PC-9 (cell line): ENCODE measurements at regions not wholly inside any gene's neighbourhood (a gene's known extent, or its start where the extent isn't known, plus 50 kb on each side); places are given as distances from the start of the nearest gene placed in this dataset.

Source experiments
- BruUV-seq: library from RNA; stranded (reverse); fragments of 400-500 nt; replicated peaks from 2 replicates; lab custom pipeline; 2021; lab: Mats Ljungman, UMichigan
- CTCF ChIA-PET: fragments of 300-600 bp; sonication (Branson Sonifier 250); formaldehyde crosslinking; loops from one replicate; lab custom pipeline; 2022; ENCODE audit warnings: antibody characterized with exemption; lab: Charles Lee
- POLR2A ChIA-PET: fragments of 300-600 bp; sonication (Branson Sonifier 250); formaldehyde crosslinking; loops from one replicate; lab custom pipeline; 2022; ENCODE audit warnings: antibody characterized with exemption; ENCODE audit not compliant: unreplicated experiment; lab: Charles Lee
- DNase-seq, 2 experiments: peaks; one replicate each; pipeline versions ENCODE4 v3.0.0 to v3.0.0-alpha.2; 2015 to 2022; ENCODE audit warnings: mixed read lengths in 1 of 2
- H2AFZ ChIP-seq: fragments of 200-600 bp; sonication (generic); 2 replicates; pipeline ENCODE4 v1.8.1; 2017; ENCODE audit warnings: antibody characterized with exemption
- H3F3A ChIP-seq: fragments of 200-600 bp; sonication (generic); 2 replicates; pipeline ENCODE4 v1.8.1; 2017; ENCODE audit warnings: antibody characterized with exemption, mild to moderate bottlenecking, low read depth; ENCODE audit not compliant: insufficient read depth
- H3K27ac ChIP-seq: fragments of 200-600 bp; sonication (generic); 2 replicates; pipeline ENCODE4 v1.6.1; 2016; ENCODE audit warnings: mixed run types
- H3K27me3 ChIP-seq: fragments of 200-600 bp; sonication (generic); 2 replicates; pipeline ENCODE4 v1.6.1; 2016; ENCODE audit warnings: low read depth, mixed run types; ENCODE audit not compliant: insufficient read depth
- H3K36me3 ChIP-seq: fragments of 200-600 bp; sonication (generic); 2 replicates; pipeline ENCODE4 v1.6.1; 2016; ENCODE audit warnings: low read depth, mixed run types
- H3K4me1 ChIP-seq: fragments of 200-600 bp; sonication (generic); replicated peaks from 2 replicates; pipeline ENCODE4 v1.6.1; 2016; ENCODE audit warnings: mixed run types; ENCODE audit not compliant: insufficient read depth
- H3K4me2 ChIP-seq: fragments of 200-600 bp; sonication (generic); 2 replicates; pipeline ENCODE4 v1.6.1; 2017; ENCODE audit warnings: mixed run types
- H3K4me3 ChIP-seq: fragments of 200-600 bp; sonication (generic); 2 replicates; pipeline ENCODE4 v1.6.1; 2016; ENCODE audit warnings: mixed run types
- H3K79me2 ChIP-seq: fragments of 200-600 bp; sonication (generic); 2 replicates; pipeline ENCODE4 v1.6.1; 2017; ENCODE audit warnings: low read depth, mixed run types
- H3K9me2 ChIP-seq: fragments of 200-600 bp; sonication (generic); 2 replicates; pipeline ENCODE4 v1.8.1; 2017; ENCODE audit warnings: mild to moderate bottlenecking; ENCODE audit not compliant: insufficient read depth
- H3K9me3 ChIP-seq: fragments of 200-600 bp; sonication (generic); 2 replicates; pipeline ENCODE4 v1.8.1; 2016; ENCODE audit warnings: low read depth; ENCODE audit not compliant: insufficient read depth
- H4K20me1 ChIP-seq: fragments of 200-600 bp; sonication (generic); 2 replicates; pipeline ENCODE4 v1.8.1; 2017; ENCODE audit not compliant: insufficient read depth
- CTCF ChIP-seq: fragments of 200-600 bp; sonication (generic); conservative IDR thresholded peaks from 2 replicates; pipeline ENCODE4 v1.6.1; 2017; ENCODE audit warnings: mixed run types, antibody characterized with exemption, mild to moderate bottlenecking, moderate library complexity
- EZH2 ChIP-seq: fragments of 200-600 bp; sonication (generic); IDR thresholded peaks from 2 replicates; pipeline ENCODE4 v1.8.0; 2017; ENCODE audit warnings: antibody characterized with exemption, low read depth
- intact Hi-C: fragments of 100-400 bp; cut with micrococcal nuclease; formaldehyde crosslinking; loops from one replicate; pipeline ENCODE4 v1.10.0; 2022; ENCODE audit not compliant: unreplicated experiment

- peak in 1 of 2 experiments; percentile 25 for DNase-seq
- Histone ChIP-seq H3K9me3 (peaks cover 5% of the 10 kb centered on the region; the same call in 1 of the 2 replicates), H3F3A (peaks cover 33% of the 10 kb centered on the region; the same call in 1 of the 2 replicates), H3K4me2 (no peak overlapping the region), H3K4me1 (peaks cover 32% of the 10 kb centered on the region; the same call in 1 of the 2 replicates), H3K27ac (no peak overlapping the region), H4K20me1 (no peaks in the 10 kb centered on the region), H2AFZ (no peak overlapping the region), H3K79me2 (0 out of 2 replicates have a peak, but pooled peaks cover 4% of the 10 kb centered on the region), H3K36me3 (0 out of 2 replicates have a peak, but pooled peaks cover 21% of the 10 kb centered on the region), H3K9me2 (no peaks in the 10 kb centered on the region), H3K27me3 (no peaks in the 10 kb centered on the region), H3K4me3 (no peak overlapping the region)
- CTCF ChIA-PET: no interaction called here
- no TSS peak for BruUV-seq
- intact Hi-C loops: no loop called here
- POLR2A ChIA-PET: no interaction called here
- TF ChIP-seq EZH2: no peak
- no peak for TF ChIP-seq CTCF
These were observed 233.0 kb upstream of the IRF2BP2 start for GRCh38 chr1:234842726-234843641.

GRCh38 chr1:234841710-234842231 lies 231.8 kb upstream of the IRF2BP2 start:
- H3F3A ChIP-seq: peaks cover 29% of the 10 kb centered on the region; the same call in 1 of the 2 replicates
- H3K79me2 ChIP-seq: 0 out of 2 replicates have a peak, but pooled peaks cover 4% of the 10 kb centered on the region
- intact Hi-C loops: no loop called here
- H3K4me3 ChIP-seq: no peak overlapping the region
- no peak overlapping the region for H3K27ac ChIP-seq
- no peak for TF ChIP-seq EZH2
- TF ChIP-seq CTCF: no peak
- H3K27me3 ChIP-seq: no peaks in the 10 kb centered on the region
- H3K36me3 ChIP-seq: 0 out of 2 replicates have a peak, but pooled peaks cover 20% of the 10 kb centered on the region
- ChIA-PET POLR2A (no interaction called here), CTCF (interaction anchor here (0.6 kb wide), 1 partner anchor 15 kb away, joined by 3 read pairs; no protein-coding TSS in a partner anchor)
- peak in 1 of 2 experiments; percentile 34 for DNase-seq
- H3K9me3 ChIP-seq: peaks cover 5% of the 10 kb centered on the region; the same call in 1 of the 2 replicates
- H3K4me1 ChIP-seq: peaks cover 32% of the 10 kb centered on the region; the same call in 1 of the 2 replicates
- no TSS peak for BruUV-seq
- no peak overlapping the region for H2AFZ ChIP-seq
- no peaks in the 10 kb centered on the region for H3K9me2 ChIP-seq
- H3K4me2 ChIP-seq: no peak overlapping the region
- H4K20me1 ChIP-seq: no peaks in the 10 kb centered on the region

GRCh38 chr1:234841281-234841680 lies 231.3 kb upstream of the IRF2BP2 start:
- intact Hi-C loops: no loop called here
- peak in 1 of 2 experiments; percentile 35 for DNase-seq
- no peak overlapping the region for H3K4me2 ChIP-seq
- 0 out of 2 replicates have a peak, but pooled peaks cover 4% of the 10 kb centered on the region for H3K79me2 ChIP-seq
- H3K27me3 ChIP-seq: no peaks in the 10 kb centered on the region
- H3K9me2 ChIP-seq: no peaks in the 10 kb centered on the region
- H3F3A ChIP-seq: peaks cover 27% of the 10 kb centered on the region; the same call in 1 of the 2 replicates
- H3K27ac ChIP-seq: 0 out of 2 replicates have a peak overlapping the region, but pooled peaks have one; percentile 12
- no peak overlapping the region for H3K4me3 ChIP-seq
- POLR2A ChIA-PET: no interaction called here
- H3K9me3 ChIP-seq: peaks cover 5% of the 10 kb centered on the region; the same call in 1 of the 2 replicates
- peaks cover 32% of the 10 kb centered on the region; the same call in 1 of the 2 replicates for H3K4me1 ChIP-seq
- TF ChIP-seq CTCF (no peak), EZH2 (no peak)
- no TSS peak for BruUV-seq
- CTCF ChIA-PET: interaction anchor here (0.6 kb wide), 1 partner anchor 9 kb away, joined by 3 read pairs; no protein-coding TSS in a partner anchor
- no peak overlapping the region for H2AFZ ChIP-seq
- no peaks in the 10 kb centered on the region for H4K20me1 ChIP-seq
- H3K36me3 ChIP-seq: 0 out of 2 replicates have a peak, but pooled peaks cover 20% of the 10 kb centered on the region
